ENCODE measurements at regions not wholly inside any gene's neighbourhood (a gene's known extent, or its start where the extent isn't known, plus 50 kb on each side); places are given as distances from the start of the nearest gene placed in this dataset.

DNA sequence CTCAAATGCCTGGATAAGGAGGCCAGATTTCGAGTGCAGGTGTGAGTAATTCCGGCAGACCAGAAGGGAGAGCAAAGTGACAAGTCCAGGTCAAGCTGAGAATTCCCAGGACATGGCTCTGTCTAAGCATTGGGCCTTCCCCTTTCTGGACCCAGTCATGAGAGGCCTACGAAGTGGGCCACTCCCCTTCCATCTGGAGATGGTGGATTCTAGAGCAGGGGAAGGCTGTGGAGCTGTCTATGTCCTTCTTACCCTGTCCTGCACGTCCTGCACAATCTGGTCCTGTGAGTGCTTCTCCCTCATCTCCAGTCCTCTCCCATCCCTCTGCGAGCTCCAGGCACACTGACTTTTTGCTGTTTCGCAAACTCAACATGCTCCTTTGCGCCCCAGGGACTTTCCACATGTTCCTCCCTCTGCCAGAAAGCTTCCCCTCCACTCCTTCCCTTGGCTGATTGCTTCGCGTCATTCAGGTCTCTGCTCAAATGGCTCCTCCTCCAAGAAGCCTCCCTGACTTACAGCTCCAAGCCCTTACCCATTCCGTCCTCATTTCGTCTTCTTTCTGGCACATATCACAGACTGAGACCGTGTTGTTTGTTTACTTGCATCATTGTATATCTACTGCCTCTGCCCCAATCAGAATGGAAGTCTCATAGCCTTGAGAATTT is 193.2 kb downstream of the URI1 start:
- Mint-ChIP-seq H3K36me3 (ENCODE audit: low read depth, unreplicated experiment) (no peaks in the 10 kb centered on the region), H3K4me3 (ENCODE audit: unreplicated experiment) (no peak overlapping the region), H3K27me3 (ENCODE audit: unreplicated experiment) (peaks cover 2% of the 10 kb centered on the region), H3K4me1 (ENCODE audit: unreplicated experiment) (no peaks in the 10 kb centered on the region), H3K27ac (ENCODE audit: unreplicated experiment) (no peak overlapping the region), H3K9me3 (ENCODE audit: unreplicated experiment) (no peaks in the 10 kb centered on the region)
- TF ChIP-seq, protein P1, sequence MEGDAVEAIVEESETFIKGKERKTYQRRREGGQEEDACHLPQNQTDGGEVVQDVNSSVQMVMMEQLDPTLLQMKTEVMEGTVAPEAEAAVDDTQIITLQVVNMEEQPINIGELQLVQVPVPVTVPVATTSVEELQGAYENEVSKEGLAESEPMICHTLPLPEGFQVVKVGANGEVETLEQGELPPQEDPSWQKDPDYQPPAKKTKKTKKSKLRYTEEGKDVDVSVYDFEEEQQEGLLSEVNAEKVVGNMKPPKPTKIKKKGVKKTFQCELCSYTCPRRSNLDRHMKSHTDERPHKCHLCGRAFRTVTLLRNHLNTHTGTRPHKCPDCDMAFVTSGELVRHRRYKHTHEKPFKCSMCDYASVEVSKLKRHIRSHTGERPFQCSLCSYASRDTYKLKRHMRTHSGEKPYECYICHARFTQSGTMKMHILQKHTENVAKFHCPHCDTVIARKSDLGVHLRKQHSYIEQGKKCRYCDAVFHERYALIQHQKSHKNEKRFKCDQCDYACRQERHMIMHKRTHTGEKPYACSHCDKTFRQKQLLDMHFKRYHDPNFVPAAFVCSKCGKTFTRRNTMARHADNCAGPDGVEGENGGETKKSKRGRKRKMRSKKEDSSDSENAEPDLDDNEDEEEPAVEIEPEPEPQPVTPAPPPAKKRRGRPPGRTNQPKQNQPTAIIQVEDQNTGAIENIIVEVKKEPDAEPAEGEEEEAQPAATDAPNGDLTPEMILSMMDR (IDR thresholded peaks at IDR 0.05; ENCODE audit: unreplicated experiment), result no peak
- DNase-seq (ENCODE audit: low spot score), result no peak

DNA sequence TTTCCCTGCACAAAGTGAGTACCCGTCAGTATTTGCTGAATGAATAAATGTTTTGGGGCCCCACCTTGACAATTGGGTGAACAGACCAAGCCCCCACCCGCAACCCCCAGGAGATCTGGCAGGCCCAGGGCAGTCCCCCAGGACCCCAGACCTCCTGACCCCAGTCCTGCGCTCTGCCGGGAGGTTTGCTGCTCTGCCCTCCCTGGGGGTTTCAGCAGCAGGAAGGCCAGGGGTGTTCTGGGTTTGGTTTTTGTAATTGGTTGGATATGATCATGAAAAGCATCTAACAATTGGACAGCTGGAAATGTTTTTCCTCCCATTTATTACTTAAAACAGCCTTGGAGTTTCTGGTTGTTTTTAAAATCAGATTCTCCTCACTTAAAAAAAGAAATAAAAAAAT is 193.8 kb downstream of the URI1 start:
- Mint-ChIP-seq H3K4me3 (ENCODE audit: unreplicated experiment) (no peak overlapping the region), H3K27ac (ENCODE audit: unreplicated experiment) (no peak overlapping the region), H3K4me1 (ENCODE audit: unreplicated experiment) (no peaks in the 10 kb centered on the region), H3K9me3 (ENCODE audit: unreplicated experiment) (no peaks in the 10 kb centered on the region), H3K36me3 (ENCODE audit: low read depth, unreplicated experiment) (no peaks in the 10 kb centered on the region), H3K27me3 (ENCODE audit: unreplicated experiment) (peaks cover 2% of the 10 kb centered on the region)
- DNase-seq (ENCODE audit: low spot score), result no peak
- TF ChIP-seq, protein P1 (IDR thresholded peaks at IDR 0.05; ENCODE audit: unreplicated experiment), result no peak

DNA sequence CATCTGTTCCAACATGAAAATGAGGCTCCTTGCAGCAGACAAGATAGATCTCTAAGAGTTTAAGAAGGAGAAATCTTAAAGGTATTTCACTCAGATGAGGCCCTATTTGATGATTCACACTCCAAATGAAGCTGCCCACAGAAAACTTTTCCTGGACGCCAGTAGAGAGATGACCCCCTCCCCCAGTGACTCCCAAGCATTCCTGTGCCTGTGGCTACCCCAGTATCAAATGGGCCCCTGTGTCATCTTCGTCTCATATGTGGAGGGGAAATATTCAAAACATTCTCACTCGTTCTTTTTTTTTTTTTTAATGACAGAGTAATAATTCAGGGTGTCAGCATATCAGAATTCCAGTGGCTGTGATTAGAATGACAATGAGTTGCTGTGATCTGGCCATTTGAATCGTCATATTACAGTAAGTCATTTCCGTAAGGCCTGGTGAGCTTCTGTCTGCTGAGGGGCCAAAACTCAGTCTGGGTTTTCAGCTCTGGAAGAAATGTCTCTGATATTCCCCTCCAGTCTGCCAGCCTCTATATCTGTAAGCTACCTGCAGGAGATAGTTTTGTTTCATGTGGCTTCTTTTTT is 194.7 kb downstream of the URI1 start:
- no peak for DNase-seq (ENCODE audit: low spot score)
- no peaks in the 10 kb centered on the region for H3K4me1 Mint-ChIP-seq (ENCODE audit: unreplicated experiment)
- H3K4me3 Mint-ChIP-seq (ENCODE audit: unreplicated experiment), result no peak overlapping the region
- no peaks in the 10 kb centered on the region for H3K36me3 Mint-ChIP-seq (ENCODE audit: low read depth, unreplicated experiment)
- TF ChIP-seq, protein P1 (IDR thresholded peaks at IDR 0.05; ENCODE audit: unreplicated experiment), result no peak
- H3K27me3 Mint-ChIP-seq (ENCODE audit: unreplicated experiment), result peaks cover 2% of the 10 kb centered on the region
- no peaks in the 10 kb centered on the region for H3K9me3 Mint-ChIP-seq (ENCODE audit: unreplicated experiment)
- no peak overlapping the region for H3K27ac Mint-ChIP-seq (ENCODE audit: unreplicated experiment)

DNA sequence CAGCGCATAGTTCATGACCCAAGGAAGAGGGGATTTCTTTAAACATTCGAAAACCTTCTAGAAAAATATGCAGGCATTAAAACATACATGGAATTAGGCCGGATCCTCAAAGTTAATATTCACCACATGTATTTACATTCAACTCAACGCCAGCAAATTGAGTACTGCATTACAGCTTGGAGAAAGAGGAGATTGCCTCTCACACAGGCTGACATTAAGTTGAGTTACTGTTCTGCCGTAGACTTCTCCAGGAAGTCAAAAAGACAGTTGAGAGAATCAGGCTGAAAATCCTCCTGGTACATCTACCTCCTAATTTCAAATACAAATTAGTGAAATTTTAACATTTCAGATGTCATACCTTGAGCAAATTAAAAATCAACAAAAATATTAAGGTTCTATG is 195.7 kb downstream of the URI1 start:
- no peak overlapping the region for H3K27ac Mint-ChIP-seq (ENCODE audit: unreplicated experiment)
- H3K36me3 Mint-ChIP-seq (ENCODE audit: low read depth, unreplicated experiment), result no peaks in the 10 kb centered on the region
- no peaks in the 10 kb centered on the region for H3K9me3 Mint-ChIP-seq (ENCODE audit: unreplicated experiment)
- TF ChIP-seq, protein P1 (IDR thresholded peaks at IDR 0.05; ENCODE audit: unreplicated experiment), result no peak
- peaks cover 2% of the 10 kb centered on the region for H3K27me3 Mint-ChIP-seq (ENCODE audit: unreplicated experiment)
- no peak for DNase-seq (ENCODE audit: low spot score)
- no peak overlapping the region for H3K4me3 Mint-ChIP-seq (ENCODE audit: unreplicated experiment)
- H3K4me1 Mint-ChIP-seq (ENCODE audit: unreplicated experiment), result no peaks in the 10 kb centered on the region

DNA sequence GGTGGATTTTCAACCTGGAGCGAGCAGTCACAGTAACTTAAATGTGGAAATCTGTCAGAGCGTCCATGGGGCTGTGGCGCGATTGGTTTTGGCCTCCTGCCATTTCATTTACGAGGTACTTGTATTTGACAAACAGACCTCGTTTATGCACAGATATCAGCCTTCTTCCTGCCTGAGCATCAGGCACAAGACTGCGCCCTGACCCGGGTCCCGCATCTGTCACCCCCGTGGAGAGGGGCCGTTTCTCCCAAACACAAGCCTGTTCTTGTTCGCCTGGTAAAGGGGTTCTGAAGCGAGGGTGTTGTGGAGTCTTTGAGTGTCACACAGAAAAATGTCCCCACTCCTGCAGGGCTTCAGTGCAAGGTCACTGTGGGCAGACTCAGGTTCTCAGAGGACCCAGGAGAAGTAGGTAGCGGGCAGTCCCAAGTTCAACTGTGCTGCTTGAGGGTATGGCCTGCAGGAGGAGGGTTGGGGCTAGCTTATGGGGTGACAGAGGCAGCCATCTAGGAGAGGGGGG is 202.3 kb downstream of the URI1 start:
- Mint-ChIP-seq H3K36me3 (ENCODE audit: low read depth, unreplicated experiment) (no peaks in the 10 kb centered on the region), H3K27me3 (ENCODE audit: unreplicated experiment) (no peaks in the 10 kb centered on the region), H3K4me1 (ENCODE audit: unreplicated experiment) (peaks cover 9% of the 10 kb centered on the region), H3K27ac (ENCODE audit: unreplicated experiment) (no peak overlapping the region), H3K9me3 (ENCODE audit: unreplicated experiment) (no peaks in the 10 kb centered on the region), H3K4me3 (ENCODE audit: unreplicated experiment) (no peak overlapping the region)
- DNase-seq (ENCODE audit: low spot score), result no peak
- TF ChIP-seq, protein P1 (IDR thresholded peaks at IDR 0.05; ENCODE audit: unreplicated experiment), result no peak
